Heart right ventricle (tissue), 16 donors: ENCODE measurements at regions not wholly inside any gene's neighbourhood (a gene's known extent, or its start where the extent isn't known, plus 50 kb on each side); places are given as distances from the start of the nearest gene placed in this dataset.

Source experiments
- ATAC-seq, 8 donors: fragments of 200-7000 bp; cut with Tn5 transposase; one replicate each; pipeline ENCODE4 v1.9.1; 2020; ENCODE audit warnings: mild to moderate bottlenecking in 8 of 8, moderate library complexity in 8 of 8, moderate number of reproducible peaks in 1 of 8
- DNase-seq, 2 donors: peaks; one replicate each; pipeline ENCODE4 v3.0.0-alpha.2; 2020
- H3K27ac ChIP-seq, 10 donors: fragments of 200-600 bp; sonication (generic) in 2 of 10; one replicate each; pipeline versions ENCODE4 v1.5.0 to v1.8.0; 2020 to 2022; ENCODE audit warnings: mild to moderate bottlenecking in 3 of 10
- H3K27me3 ChIP-seq, 7 donors: fragments of 200-600 bp; one replicate each; pipeline ENCODE4 v1.8.0; 2021 to 2022; ENCODE audit warnings: mild to moderate bottlenecking in 2 of 7
- H3K36me3 ChIP-seq, 9 donors: fragments of 200-600 bp; sonication (generic) in 1 of 9; one replicate each; pipeline versions ENCODE4 v1.5.0 to v1.8.0; 2020 to 2022; ENCODE audit warnings: mild to moderate bottlenecking in 2 of 9
- H3K4me1 ChIP-seq, 9 donors: fragments of 200-600 bp; sonication (generic) in 1 of 9; one replicate each; pipeline versions ENCODE4 v1.5.0 to v1.8.0; 2020 to 2022; ENCODE audit warnings: mild to moderate bottlenecking in 4 of 9
- H3K4me3 ChIP-seq, 10 donors: fragments of 200-600 bp; sonication (generic) in 2 of 10; one replicate each; pipeline versions ENCODE4 v1.5.0 to v1.8.0; 2020 to 2022; ENCODE audit warnings: mild to moderate bottlenecking in 7 of 10, moderate library complexity in 2 of 10
- H3K9me3 ChIP-seq, 11 donors: fragments of 200-600 bp in 10 of 11; sonication (generic) in 2 of 11; one replicate each; pipeline versions ENCODE4 v1.5.0 to v1.8.0; 2013 to 2022; ENCODE audit warnings: mild to moderate bottlenecking in 2 of 11, control low read depth in 1 of 11, moderate library complexity in 1 of 11
- WGBS, 2 donors: extraction: QIAGEN DNeasy Blood & Tissue Kit; methylation state at CpG; one replicate each; pipeline ENCODE4 v1.1.7; 2013; ENCODE audit warnings: inconsistent platforms in 1 of 2; 5-methylcytosine and 5-hydroxymethylcytosine counted together
- intact Hi-C, 10 donors: fragments of 100-400 bp; cut with DNase I; formaldehyde crosslinking; loops; one replicate each; pipeline versions ENCODE4 v1.11.1 to v1.14.2; 2022
- TF ChIP-seq, protein P1 (sequence below), 9 donors: fragments of 200-600 bp; sonication (generic) in 2 of 9; IDR thresholded peaks; one replicate each; pipeline versions ENCODE4 v1.5.0 to v1.8.0; 2021 to 2022; ENCODE audit warnings: antibody characterized with exemption in 9 of 9, mild to moderate bottlenecking in 5 of 9, moderate library complexity in 1 of 9
- donor health status: Arrhythmogenic right ventricular cardiomyopathy.
- donor health status: ischemic (EF 13 %, LVEDD 7.1; RV severe dilation, severe dysfunction).
- donor health status: healthy with polysubstance abuse.
- donor health status: DM: no; HTN: yes; CAD: no.
- donor health status: DM: no; HTN: no; CAD: no.
- donor health status: ischemic (EF 25% LVEDD 6.9; RV normal size, moderate dysfunction).
- donor health status: ischemic (EF 25% LVEDD 5.7; RV mildly dilated, moderate dysfunction).
- donor health status: healthy.
- donor health status: DM: yes; HTN: yes; CAD: no.
- donor health status: Ischemic cardiomyopathy.
- donor health status: ischemic (EF 35%, LVEDD 5.7; RV mildly dilated, moderate dysfunction).
- donor health status: nonischemic (EF 11% LVEDD 7.7; RV severe dilation, severe dysfunction).
- donor health status: DM: yes; HTN: yes; CAD: no.
- donor health status: PGD.
- donor health status: ischemic (EF 29% LVEDD 5.4; RV normal size, mild dysfunction).
- donor health status: nonischemic (EF 23%, LVEDD 6.1; RV moderate dilation, normal function).

DNA sequence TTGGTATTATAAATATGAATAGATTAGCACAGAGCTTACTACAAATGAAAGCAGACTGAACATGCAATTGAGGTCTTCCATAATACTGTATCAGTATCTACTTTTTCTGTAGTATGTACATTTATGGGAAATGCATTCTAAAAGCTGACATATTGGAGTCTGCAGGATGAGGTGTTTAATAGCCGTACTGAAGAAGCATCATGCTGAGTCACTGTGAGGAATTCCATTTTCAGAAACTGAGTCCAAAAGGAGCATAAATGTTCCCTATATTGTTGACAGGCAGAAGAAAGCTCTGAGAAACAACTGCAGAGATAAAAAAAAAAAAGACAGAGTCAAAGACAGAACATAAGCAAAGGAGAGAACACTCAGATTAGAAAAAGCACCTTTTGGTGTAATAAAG, 366.7 kb upstream of the SPHKAP start:
- TF ChIP-seq, protein P1, sequence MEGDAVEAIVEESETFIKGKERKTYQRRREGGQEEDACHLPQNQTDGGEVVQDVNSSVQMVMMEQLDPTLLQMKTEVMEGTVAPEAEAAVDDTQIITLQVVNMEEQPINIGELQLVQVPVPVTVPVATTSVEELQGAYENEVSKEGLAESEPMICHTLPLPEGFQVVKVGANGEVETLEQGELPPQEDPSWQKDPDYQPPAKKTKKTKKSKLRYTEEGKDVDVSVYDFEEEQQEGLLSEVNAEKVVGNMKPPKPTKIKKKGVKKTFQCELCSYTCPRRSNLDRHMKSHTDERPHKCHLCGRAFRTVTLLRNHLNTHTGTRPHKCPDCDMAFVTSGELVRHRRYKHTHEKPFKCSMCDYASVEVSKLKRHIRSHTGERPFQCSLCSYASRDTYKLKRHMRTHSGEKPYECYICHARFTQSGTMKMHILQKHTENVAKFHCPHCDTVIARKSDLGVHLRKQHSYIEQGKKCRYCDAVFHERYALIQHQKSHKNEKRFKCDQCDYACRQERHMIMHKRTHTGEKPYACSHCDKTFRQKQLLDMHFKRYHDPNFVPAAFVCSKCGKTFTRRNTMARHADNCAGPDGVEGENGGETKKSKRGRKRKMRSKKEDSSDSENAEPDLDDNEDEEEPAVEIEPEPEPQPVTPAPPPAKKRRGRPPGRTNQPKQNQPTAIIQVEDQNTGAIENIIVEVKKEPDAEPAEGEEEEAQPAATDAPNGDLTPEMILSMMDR (IDR thresholded peaks at IDR 0.05): no peak
- intact Hi-C loops: no loop called here
- no peak for ATAC-seq
- H3K4me3 ChIP-seq: no peak overlapping the region
- no peak overlapping the region for H3K27ac ChIP-seq
- H3K4me1 ChIP-seq: no peaks in the 10 kb centered on the region
- whole genome bisulfite sequencing, 2 donors: 71 to 86% methylated on average over 1 of the region's 1 CpG
- DNase-seq: no peak
- peaks cover 0 to 18% (median 3%) of the 10 kb centered on the region in 11 donors for H3K9me3 ChIP-seq
- no peaks in the 10 kb centered on the region for H3K36me3 ChIP-seq
- no peaks in the 10 kb centered on the region for H3K27me3 ChIP-seq

DNA sequence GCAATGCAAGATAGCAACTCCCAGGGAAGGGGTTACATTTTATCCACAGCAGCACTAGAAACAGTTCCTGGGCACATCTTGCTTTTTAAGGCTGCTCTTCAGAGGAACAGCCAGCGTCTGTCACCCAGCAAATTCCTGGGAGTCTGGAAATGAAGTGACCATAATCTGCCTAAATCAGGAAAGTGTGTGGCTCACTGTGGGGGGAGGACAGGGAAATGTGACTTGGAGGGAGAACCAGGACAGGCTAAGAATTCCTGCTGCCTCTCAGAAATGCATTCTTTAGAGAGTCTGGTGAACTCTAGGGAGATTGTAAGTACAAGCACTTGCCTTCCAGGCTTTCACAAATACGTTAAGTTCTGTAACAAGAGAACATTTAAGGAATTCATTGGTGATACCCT, 364.3 kb upstream of the SPHKAP start:
- DNase-seq (no peak), ATAC-seq (no peak)
- TF ChIP-seq, protein P1 (IDR thresholded peaks at IDR 0.05): no peak
- WGBS, 2 donors: 38 to 45% methylated on average over 2 of the region's 2 CpGs
- Histone ChIP-seq H3K4me3 (no peak overlapping the region), H3K36me3 (no peaks in the 10 kb centered on the region), H3K27ac (no peak overlapping the region), H3K4me1 (no peaks in the 10 kb centered on the region), H3K9me3 (peaks cover 0 to 18% (median 3%) of the 10 kb centered on the region in 11 donors), H3K27me3 (no peaks in the 10 kb centered on the region)
- intact Hi-C loops: no loop called here

DNA sequence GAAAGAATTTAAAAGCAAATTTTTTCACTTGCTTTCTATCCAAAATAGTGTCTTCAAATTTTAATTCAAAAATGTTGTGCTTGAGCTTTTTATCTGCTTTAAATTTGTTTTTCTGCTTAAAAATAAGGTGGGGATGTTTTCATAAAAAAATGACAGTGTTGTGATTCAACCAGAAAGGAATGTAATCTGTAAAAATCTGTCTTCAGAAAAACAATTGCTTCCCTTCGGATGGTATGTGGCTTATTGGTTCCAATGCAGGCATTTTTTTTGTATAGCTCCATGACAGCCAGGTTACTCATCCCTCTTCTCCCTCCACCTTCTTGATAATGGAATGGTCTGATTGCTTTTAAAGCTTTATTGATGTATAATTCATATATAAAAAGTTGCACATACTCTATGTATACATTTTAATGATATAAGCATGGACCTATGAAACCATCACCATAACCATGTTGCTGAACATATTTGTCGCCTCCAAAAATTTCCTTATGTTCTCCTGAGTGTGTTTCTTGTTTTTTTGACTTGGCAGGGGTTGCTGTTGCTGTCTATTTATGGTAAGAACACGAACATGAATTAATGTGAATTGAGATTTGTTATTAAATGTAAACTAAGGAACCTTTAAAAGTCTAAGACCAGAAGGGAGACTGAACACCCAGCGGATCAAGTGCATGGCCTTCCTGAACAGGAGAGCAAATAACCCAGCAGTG, 363.7 kb upstream of the SPHKAP start:
- Histone ChIP-seq H3K4me3 (no peak overlapping the region), H3K4me1 (no peaks in the 10 kb centered on the region), H3K27ac (no peak overlapping the region), H3K9me3 (peaks cover 0 to 18% (median 3%) of the 10 kb centered on the region in 11 donors), H3K36me3 (no peaks in the 10 kb centered on the region), H3K27me3 (no peaks in the 10 kb centered on the region)
- no peak for DNase-seq
- TF ChIP-seq, protein P1 (IDR thresholded peaks at IDR 0.05): no peak
- intact Hi-C loops: no loop called here
- 55 to 57% methylated on average over 4 of the region's 4 CpGs for WGBS, 2 donors
- ATAC-seq: no peak

DNA sequence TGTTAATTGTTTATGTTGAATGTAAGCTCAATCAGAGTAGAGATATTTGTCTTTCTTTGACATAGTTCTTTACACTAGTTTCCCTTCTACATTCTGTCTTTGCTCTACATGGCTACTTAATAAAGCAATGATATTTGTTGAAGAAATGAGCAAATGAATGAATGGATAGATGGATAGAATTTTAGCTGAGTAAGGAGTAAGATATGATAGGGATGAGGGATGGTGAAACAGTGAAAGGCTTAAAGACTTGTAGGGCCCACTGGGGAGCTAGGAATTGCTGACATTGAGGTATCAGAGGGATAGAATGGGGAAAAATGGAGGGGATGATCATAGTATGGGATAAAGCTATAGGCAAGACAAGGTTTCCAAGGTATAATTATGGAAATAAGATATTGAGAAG, 361.6 kb upstream of the SPHKAP start:
- Histone ChIP-seq H3K4me3 (no peak overlapping the region), H3K36me3 (no peaks in the 10 kb centered on the region), H3K27ac (no peak overlapping the region), H3K4me1 (no peaks in the 10 kb centered on the region), H3K27me3 (no peaks in the 10 kb centered on the region), H3K9me3 (peaks cover 0 to 30% (median 3%) of the 10 kb centered on the region in 11 donors)
- DNase-seq (no peak), ATAC-seq (no peak)
- intact Hi-C loops: no loop called here
- TF ChIP-seq, protein P1 (IDR thresholded peaks at IDR 0.05): no peak
